RWPE1 (cell line): ENCODE measurements at regions not wholly inside any gene's neighbourhood (a gene's known extent, or its start where the extent isn't known, plus 50 kb on each side); places are given as distances from the start of the nearest gene placed in this dataset.

Source experiments
- CTCF ChIA-PET: fragments of 350-600 bp; sonication (Branson Sonifier 250); formaldehyde crosslinking; extraction: SDS; loops from one replicate; lab custom pipeline; 2021; lab: Yijun Ruan, JAX
- POLR2A ChIA-PET: fragments of 400-600 bp; formaldehyde crosslinking; extraction: SDS; loops from one replicate; lab custom pipeline; 2020; ENCODE audit warnings: antibody characterized with exemption; ENCODE audit not compliant: low non-redundant PET; lab: Yijun Ruan, JAX
- DNase-seq: peaks from one replicate; pipeline ENCODE4 v3.0.0; 2012; ENCODE audit warnings: low spot score
- H3K27ac ChIP-seq: fragments of 450-650 bp; 2 replicates; pipeline ENCODE4 v1.5.1; 2017
- TF ChIP-seq, protein P1 (sequence below): fragments of 450-650 bp; conservative IDR thresholded peaks from 2 replicates; pipeline ENCODE4 v1.5.1; 2017; ENCODE audit warnings: low read depth, mild to moderate bottlenecking

DNA sequence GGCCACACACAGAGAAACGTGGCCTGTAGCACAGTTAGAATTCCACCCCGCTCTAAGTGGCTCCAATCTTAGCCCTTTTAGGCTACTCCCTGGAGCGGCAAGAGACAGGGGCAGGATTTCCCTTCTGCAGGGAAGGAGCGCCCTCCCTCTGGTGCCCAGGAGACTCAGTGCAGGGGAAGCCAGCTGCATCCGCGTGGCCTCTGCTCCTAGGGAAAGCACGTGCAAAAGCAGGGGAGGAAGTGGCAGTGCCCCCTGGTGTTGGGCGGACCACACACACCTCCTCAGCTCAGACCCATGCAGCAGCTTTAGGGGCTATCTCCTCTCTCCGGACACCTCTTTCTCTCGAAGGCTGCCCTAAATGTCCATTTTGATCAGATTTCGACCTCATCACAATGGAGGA, 50.0 kb downstream of the SPRING1 start:
- no peak for DNase-seq
- ChIA-PET POLR2A (no interaction called here), CTCF (interaction anchor here (0.5 to 1.5 kb wide), 6 partner anchors 14 to 709 kb away, joined by 3 to 6 read pairs (median 4); no protein-coding TSS in a partner anchor)
- no peak overlapping the region for H3K27ac ChIP-seq
- TF ChIP-seq, protein P1, sequence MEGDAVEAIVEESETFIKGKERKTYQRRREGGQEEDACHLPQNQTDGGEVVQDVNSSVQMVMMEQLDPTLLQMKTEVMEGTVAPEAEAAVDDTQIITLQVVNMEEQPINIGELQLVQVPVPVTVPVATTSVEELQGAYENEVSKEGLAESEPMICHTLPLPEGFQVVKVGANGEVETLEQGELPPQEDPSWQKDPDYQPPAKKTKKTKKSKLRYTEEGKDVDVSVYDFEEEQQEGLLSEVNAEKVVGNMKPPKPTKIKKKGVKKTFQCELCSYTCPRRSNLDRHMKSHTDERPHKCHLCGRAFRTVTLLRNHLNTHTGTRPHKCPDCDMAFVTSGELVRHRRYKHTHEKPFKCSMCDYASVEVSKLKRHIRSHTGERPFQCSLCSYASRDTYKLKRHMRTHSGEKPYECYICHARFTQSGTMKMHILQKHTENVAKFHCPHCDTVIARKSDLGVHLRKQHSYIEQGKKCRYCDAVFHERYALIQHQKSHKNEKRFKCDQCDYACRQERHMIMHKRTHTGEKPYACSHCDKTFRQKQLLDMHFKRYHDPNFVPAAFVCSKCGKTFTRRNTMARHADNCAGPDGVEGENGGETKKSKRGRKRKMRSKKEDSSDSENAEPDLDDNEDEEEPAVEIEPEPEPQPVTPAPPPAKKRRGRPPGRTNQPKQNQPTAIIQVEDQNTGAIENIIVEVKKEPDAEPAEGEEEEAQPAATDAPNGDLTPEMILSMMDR = no peak; the same call in 1 of the 2 replicates

DNA sequence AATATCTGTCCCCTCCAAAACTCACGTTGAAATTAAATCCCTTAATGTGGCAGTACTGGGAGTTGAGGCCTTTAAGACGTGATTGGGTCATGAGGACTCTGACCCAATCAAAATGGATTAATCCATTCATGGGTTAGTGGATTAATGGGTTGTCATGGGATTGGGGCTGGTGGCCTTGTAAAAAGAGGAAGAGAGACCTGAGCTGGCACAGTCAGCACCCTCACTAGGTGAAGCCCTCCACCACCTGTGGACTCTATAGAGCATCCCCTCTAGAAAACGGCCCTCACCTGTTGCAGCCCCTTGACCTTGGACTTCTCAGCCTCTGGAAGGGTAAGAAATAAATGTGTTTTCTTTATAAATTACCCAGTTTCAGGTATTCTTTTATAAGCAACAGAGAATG, 53.0 kb downstream of the SPRING1 start:
- TF ChIP-seq, protein P1 = no peak
- ChIA-PET POLR2A (no interaction called here), CTCF (no interaction called here)
- H3K27ac ChIP-seq = no peak overlapping the region
- DNase-seq = no peak

DNA sequence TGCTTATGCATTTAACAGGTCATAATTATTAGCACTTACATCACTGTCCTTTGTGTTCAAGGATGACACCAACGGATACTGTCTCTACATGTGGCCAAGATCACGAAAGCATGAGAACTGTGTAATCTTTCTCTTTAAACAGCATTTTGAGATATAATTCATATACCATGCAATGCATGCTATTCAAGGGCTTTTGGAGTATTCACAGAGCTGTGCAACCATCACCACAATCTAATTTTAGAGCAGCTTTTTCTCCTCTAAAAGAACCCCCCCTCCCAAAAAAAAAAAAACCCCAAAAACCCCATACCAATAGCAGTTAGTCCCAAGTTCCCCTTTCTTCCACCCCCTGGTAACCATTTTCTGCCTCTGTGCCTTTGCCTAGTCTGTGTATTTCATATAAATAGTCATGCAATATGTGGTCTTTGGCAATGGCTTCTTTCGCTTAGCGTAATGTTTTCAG, 60.6 kb downstream of the SPRING1 start:
- ChIA-PET CTCF (no interaction called here), POLR2A (no interaction called here)
- TF ChIP-seq, protein P1 = no peak
- H3K27ac ChIP-seq = no peak overlapping the region
- DNase-seq = no peak

DNA sequence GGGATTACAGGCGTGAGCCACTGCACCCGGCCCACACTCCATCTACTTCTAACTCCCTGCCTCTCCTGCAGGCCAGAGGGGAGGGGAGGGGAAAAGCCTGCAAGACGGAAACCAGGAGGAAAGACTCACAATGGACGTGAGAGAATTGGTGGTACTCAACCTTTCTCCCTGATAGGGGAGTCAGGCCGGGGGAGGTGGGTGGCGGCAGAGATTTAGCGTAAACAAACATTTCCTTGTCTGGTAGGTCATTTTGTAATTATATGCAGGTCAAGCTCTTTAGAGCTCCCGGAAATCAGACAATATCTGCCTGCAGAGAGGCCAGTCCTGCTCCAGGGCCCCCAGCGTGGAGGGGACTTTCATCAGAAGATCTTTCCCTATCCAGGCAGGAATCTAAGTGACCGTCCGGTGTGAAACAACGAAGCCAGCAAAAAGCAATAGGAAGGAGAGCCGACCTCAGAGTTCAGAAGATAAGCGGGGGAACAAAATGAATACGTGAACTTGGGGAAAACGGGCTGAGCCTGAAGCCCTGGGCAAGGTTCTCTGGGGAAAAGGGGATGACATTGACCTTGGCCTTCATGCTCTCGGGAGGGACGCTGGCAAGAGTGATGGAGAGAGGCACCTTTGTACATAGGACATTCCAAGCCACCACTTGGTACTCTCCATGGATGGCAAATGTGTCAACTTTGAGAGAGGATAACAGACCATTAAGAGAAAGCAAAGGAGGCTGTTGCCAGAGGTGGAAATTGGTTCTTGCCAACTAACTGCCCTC, 62.3 kb downstream of the SPRING1 start:
- POLR2A ChIA-PET = no interaction called here
- no peak overlapping the region for H3K27ac ChIP-seq
- CTCF ChIA-PET = interaction anchor here (0.6 kb wide), 1 partner anchor 18 kb away, joined by 3 read pairs; no protein-coding TSS in a partner anchor
- no peak for DNase-seq
- TF ChIP-seq, protein P1 = no peak

DNA sequence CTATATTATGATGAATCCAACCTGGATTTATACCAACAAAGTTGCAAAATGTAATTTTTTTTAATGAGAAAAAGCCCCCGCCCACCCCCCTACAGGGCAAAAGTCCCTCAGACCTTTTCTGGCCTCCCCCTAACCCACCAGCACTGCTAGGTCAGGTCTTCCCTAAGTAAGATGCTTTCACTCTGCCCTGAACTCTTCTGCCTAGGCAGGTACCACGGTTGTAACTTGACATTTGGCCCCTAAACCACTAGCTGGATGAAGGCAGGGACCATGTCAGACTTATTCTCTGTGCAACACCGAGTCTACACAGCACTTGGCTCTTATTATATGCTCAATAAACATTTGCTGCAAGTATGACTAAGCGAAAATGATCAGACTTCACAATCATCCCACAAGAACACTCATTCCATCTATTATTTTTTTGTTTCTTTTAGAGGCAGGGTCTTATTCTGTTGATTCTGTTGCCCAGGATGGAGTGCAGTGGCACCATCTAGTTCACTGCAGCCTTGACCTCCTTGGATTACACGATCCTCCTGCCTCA, 63.2 kb downstream of the SPRING1 start:
- CTCF ChIA-PET = interaction anchor here (0.7 kb wide), 1 partner anchor 150 kb away, joined by 5 read pairs; no protein-coding TSS in a partner anchor
- POLR2A ChIA-PET = no interaction called here
- H3K27ac ChIP-seq = no peak overlapping the region
- no peak for DNase-seq
- TF ChIP-seq, protein P1 = no peak

DNA sequence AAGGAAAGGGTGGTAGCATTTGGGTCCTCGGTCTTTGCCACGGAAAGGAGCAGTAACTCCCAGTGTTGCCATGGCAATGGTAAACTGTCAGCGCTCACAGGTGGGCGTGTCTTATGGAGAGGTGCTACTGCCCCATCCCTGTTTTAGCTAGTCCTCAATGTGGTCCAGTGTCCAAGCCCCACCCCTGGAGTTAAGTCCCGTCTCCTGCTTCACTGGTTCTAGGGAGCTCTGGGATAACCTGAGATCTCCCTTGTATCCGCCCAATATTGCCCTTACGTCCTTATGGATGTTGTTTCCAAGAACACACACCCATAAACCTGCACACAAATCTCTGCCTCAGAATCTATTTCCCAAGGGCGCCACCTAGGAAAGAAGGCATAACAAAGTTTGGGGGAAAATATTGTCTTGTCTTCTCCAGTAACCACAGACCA, 64.2 kb downstream of the SPRING1 start:
- no peak for DNase-seq
- H3K27ac ChIP-seq = no peak overlapping the region
- TF ChIP-seq, protein P1 = no peak
- ChIA-PET POLR2A (no interaction called here), CTCF (no interaction called here)
